ENCODE measurements at regions not wholly inside any gene's neighbourhood (a gene's known extent, or its start where the extent isn't known, plus 50 kb on each side); places are given as distances from the start of the nearest gene placed in this dataset.

DNA sequence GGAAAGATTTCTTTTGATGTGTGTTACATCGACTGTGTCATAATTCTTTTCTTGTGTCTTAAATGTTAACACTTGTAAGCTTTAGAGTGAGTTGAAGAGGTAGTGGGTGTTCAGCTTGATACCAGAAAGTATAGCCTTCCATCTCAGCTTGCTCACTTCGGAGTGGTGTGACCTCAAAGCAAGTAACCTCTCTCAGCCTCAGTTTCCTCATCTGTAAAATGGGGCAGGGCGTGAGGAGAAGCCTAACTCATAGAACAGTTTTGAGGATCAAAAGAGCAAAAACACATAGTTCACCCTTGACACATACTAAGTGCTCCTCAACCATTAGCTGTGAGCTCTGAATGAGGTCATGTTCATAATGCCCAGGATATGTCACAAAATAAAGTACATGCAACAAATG, 434.8 kb upstream of the PROK2 start:
- DNase-seq, result no peak
- Mint-ChIP-seq H3K27me3 (ENCODE audit: unreplicated experiment) (no peaks in the 10 kb centered on the region), H3K4me1 (ENCODE audit: low read depth, unreplicated experiment) (no peaks in the 10 kb centered on the region), H3K36me3 (ENCODE audit: unreplicated experiment) (peaks cover 15% of the 10 kb centered on the region), H3K9me3 (ENCODE audit: unreplicated experiment) (no peaks in the 10 kb centered on the region), H3K4me3 (ENCODE audit: unreplicated experiment) (no peak overlapping the region), H3K27ac (ENCODE audit: unreplicated experiment) (no peak overlapping the region)
- no peak for TF ChIP-seq CTCF (IDR thresholded peaks at IDR 0.05; ENCODE audit: partially characterized antibody, unreplicated experiment)

GRCh38 chr3:72217570-72217969, 432.6 kb upstream of the PROK2 start:
- no peaks in the 10 kb centered on the region for H3K9me3 Mint-ChIP-seq (ENCODE audit: unreplicated experiment)
- no peaks in the 10 kb centered on the region for H3K27me3 Mint-ChIP-seq (ENCODE audit: unreplicated experiment)
- no peak for TF ChIP-seq CTCF (IDR thresholded peaks at IDR 0.05; ENCODE audit: partially characterized antibody, unreplicated experiment)
- DNase-seq, result no peak
- H3K4me3 Mint-ChIP-seq (ENCODE audit: unreplicated experiment), result peak overlapping the region; percentile 16
- H3K36me3 Mint-ChIP-seq (ENCODE audit: unreplicated experiment), result peaks cover 5% of the 10 kb centered on the region
- H3K27ac Mint-ChIP-seq (ENCODE audit: unreplicated experiment), result no peak overlapping the region
- H3K4me1 Mint-ChIP-seq (ENCODE audit: low read depth, unreplicated experiment), result no peaks in the 10 kb centered on the region

DNA sequence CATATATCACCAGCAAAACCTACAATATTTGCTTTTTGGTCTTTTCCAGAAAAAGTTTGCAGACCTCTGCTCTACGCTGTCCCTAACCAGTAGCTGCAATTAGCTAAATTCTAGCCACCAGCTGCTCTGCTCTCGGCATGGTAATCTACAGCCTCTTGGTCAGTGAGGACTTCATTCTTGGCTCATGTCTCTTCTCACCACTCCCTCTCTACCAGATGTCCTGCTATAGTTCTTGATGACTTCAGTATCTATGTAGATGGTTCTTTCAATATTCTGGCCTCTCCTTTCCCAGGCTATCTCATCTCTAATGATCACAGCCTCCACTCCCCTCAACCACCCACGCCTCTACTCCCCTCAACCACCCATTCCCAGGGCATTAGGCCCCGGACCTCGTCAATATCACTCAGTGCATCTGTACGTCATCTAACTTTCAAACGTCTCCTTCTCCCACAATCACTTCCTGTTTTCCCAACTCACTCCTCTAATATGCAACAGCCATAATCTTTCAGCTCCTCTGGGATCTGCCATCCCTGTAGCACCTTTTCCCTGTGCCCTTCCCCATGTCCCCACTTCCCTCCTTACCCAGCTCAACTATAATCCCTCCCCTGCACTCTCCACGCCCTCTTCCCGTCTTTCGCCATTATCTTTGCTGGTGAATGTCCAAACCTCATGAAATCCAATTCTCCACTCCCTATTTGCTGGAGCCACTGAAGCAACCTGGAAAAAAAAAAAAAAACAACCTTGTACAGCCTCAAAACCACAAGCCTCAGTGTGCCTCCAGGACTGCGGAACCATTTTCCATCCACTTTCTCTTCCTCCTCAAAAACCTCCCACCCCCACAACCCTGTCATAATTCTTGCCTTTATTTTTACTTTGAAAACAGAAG, 429.4 kb upstream of the PROK2 start:
- Mint-ChIP-seq H3K36me3 (ENCODE audit: unreplicated experiment) (peaks cover 5% of the 10 kb centered on the region), H3K4me1 (ENCODE audit: low read depth, unreplicated experiment) (no peaks in the 10 kb centered on the region), H3K9me3 (ENCODE audit: unreplicated experiment) (no peaks in the 10 kb centered on the region), H3K4me3 (ENCODE audit: unreplicated experiment) (no peak overlapping the region), H3K27ac (ENCODE audit: unreplicated experiment) (no peak overlapping the region), H3K27me3 (ENCODE audit: unreplicated experiment) (peaks cover 2% of the 10 kb centered on the region)
- no peak for DNase-seq
- TF ChIP-seq CTCF (IDR thresholded peaks at IDR 0.05; ENCODE audit: partially characterized antibody, unreplicated experiment), result no peak

DNA sequence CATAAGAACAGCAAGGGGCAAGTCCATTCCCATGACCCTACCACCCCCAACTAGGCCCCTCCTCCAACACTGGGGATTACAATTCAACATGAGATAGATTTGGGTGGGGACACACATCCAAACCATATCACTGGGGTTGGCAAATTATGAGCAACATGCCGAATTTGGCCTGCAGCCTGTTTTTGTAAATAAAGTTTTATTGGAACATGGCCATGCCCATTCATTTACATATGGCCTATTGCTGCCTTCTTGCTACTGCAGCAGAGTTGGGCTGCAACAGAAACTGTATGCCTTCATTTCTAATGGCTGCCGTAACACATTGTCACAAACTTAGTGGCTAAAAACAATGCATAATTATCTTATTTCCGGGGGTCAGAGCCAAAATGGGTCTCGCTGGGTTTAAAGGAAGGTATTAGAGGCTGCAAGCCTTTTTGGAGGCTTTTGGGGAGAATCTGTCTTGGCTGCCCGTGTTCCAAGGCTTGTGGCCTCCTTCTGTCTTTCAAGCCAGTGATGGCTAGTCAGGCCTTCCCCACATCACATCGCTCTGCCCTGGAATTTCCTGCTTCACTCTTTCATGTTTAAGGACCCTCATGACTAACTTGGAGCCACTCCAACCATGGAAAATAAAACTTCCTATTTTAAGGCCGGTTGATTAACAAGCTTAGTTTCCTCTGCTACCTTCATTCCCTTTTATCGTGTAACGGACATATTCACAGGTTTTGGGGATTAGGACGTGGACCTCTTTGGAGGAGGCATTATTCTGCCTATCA, 428.5 kb upstream of the PROK2 start:
- TF ChIP-seq CTCF (IDR thresholded peaks at IDR 0.05; ENCODE audit: partially characterized antibody, unreplicated experiment), result no peak
- Mint-ChIP-seq H3K4me1 (ENCODE audit: low read depth, unreplicated experiment) (no peaks in the 10 kb centered on the region), H3K27ac (ENCODE audit: unreplicated experiment) (no peak overlapping the region), H3K9me3 (ENCODE audit: unreplicated experiment) (no peaks in the 10 kb centered on the region), H3K4me3 (ENCODE audit: unreplicated experiment) (no peak overlapping the region), H3K27me3 (ENCODE audit: unreplicated experiment) (peaks cover 2% of the 10 kb centered on the region), H3K36me3 (ENCODE audit: unreplicated experiment) (peaks cover 5% of the 10 kb centered on the region)
- DNase-seq, result no peak

- Mint-ChIP-seq H3K4me1 (ENCODE audit: low read depth, unreplicated experiment) (no peaks in the 10 kb centered on the region), H3K27me3 (ENCODE audit: unreplicated experiment) (peaks cover 2% of the 10 kb centered on the region), H3K9me3 (ENCODE audit: unreplicated experiment) (no peaks in the 10 kb centered on the region), H3K36me3 (ENCODE audit: unreplicated experiment) (peaks cover 4% of the 10 kb centered on the region), H3K27ac (ENCODE audit: unreplicated experiment) (no peak overlapping the region), H3K4me3 (ENCODE audit: unreplicated experiment) (no peak overlapping the region)
- no peak for DNase-seq
- TF ChIP-seq CTCF (IDR thresholded peaks at IDR 0.05; ENCODE audit: partially characterized antibody, unreplicated experiment), result no peak
Measured at GRCh38 chr3:72212396-72212795, 427.4 kb upstream of the PROK2 start.

All from glutamatergic neuron (in vitro differentiated cells).